Ectodermal cell (in vitro differentiated cells): ENCODE measurements at regions not wholly inside any gene's neighbourhood (a gene's known extent, or its start where the extent isn't known, plus 50 kb on each side); places are given as distances from the start of the nearest gene placed in this dataset.

Experiments
- H3K27ac ChIP-seq: 2 replicates; pipeline ENCODE4 v1.7.0; 2013; ENCODE audit warnings: mild to moderate bottlenecking, low read depth, low read length; ENCODE audit not compliant: insufficient read depth, poor library complexity, severe bottlenecking
- H3K27me3 ChIP-seq: 2 replicates; pipeline ENCODE4 v1.7.0; 2013; ENCODE audit warnings: mild to moderate bottlenecking, low read length; ENCODE audit not compliant: insufficient read depth, control insufficient read depth, poor library complexity, severe bottlenecking
- H3K36me3 ChIP-seq: one replicate; pipeline ENCODE4 v1.7.0; 2013; ENCODE audit warnings: low read length; ENCODE audit not compliant: control insufficient read depth, insufficient read depth
- H3K4me1 ChIP-seq: one replicate; pipeline ENCODE4 v1.7.0; 2013; ENCODE audit warnings: low read length; ENCODE audit not compliant: control insufficient read depth, insufficient read depth
- H3K4me3 ChIP-seq: 2 replicates; pipeline ENCODE4 v1.7.0; 2013; ENCODE audit warnings: low read depth, low read length, control low read depth; ENCODE audit not compliant: insufficient read depth
- H3K9me3 ChIP-seq: 2 replicates; pipeline ENCODE4 v1.7.0; 2013; ENCODE audit warnings: mild to moderate bottlenecking, low read length, moderate library complexity; ENCODE audit not compliant: control insufficient read depth
- WGBS, 2 experiments: methylation state at CpG; one replicate each; pipeline ENCODE4 v1.1.7; 2013; ENCODE audit warnings: missing lambda C conversion rate in 2 of 2; 5-methylcytosine and 5-hydroxymethylcytosine counted together

DNA sequence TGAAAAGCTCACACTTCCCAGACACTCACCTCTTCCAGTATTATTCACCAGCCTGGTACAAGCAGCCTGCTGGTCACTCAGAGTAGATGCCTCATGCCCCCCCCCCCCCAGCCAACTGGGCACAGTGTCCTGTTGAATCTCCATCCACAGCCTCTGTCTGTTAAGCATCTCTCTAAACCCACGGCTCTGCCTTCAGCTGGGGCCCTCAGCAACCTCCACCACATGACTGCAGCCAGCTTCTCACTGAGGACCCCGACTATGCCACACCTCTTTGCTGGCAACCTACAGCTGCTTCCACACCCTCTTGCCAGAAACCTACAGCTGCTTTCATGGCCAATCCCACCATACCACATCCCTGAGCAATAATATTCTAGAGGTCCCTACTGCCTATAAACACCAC lies 113.1 kb downstream of the RHOU start:
- Histone ChIP-seq H3K4me1 (no peaks in the 10 kb centered on the region), H3K4me3 (no peak overlapping the region), H3K27ac (no peak overlapping the region), H3K36me3 (no peaks in the 10 kb centered on the region), H3K27me3 (no peaks in the 10 kb centered on the region), H3K9me3 (no peaks in the 10 kb centered on the region)
- WGBS, 2 experiments = 79 to 80% methylated on average over 2 of the region's 2 CpGs

DNA sequence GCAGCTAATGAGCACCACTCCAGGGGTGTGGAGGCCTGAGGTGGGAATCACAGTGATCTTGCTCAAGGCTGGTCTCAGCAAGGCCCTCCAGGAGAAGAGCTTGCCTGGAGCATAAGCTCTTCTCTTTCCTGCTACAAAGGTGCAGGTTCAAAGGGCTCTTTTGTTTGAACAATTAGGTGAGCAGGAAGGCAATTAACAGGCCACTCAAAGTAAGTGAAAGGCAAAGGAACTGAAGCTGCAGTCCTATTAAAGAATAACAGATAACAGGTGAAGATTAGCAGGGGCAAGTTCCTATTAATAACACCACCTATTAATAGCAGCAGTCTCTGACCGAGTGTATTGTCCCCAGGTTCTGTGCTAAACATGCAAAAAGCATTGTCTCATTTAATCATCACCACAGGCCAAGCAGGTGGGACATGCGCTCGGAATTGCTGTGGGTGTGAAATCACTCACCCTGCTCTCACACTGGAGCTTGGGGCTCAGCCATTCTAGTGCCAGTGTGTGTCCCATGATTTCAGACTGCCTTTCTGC lies 113.8 kb downstream of the RHOU start:
- Histone ChIP-seq H3K27me3 (no peaks in the 10 kb centered on the region), H3K4me3 (no peak overlapping the region), H3K9me3 (no peaks in the 10 kb centered on the region), H3K4me1 (no peaks in the 10 kb centered on the region), H3K27ac (no peak overlapping the region), H3K36me3 (no peaks in the 10 kb centered on the region)
- WGBS, 2 experiments = 84 to 87% methylated on average over 3 of the region's 3 CpGs

DNA sequence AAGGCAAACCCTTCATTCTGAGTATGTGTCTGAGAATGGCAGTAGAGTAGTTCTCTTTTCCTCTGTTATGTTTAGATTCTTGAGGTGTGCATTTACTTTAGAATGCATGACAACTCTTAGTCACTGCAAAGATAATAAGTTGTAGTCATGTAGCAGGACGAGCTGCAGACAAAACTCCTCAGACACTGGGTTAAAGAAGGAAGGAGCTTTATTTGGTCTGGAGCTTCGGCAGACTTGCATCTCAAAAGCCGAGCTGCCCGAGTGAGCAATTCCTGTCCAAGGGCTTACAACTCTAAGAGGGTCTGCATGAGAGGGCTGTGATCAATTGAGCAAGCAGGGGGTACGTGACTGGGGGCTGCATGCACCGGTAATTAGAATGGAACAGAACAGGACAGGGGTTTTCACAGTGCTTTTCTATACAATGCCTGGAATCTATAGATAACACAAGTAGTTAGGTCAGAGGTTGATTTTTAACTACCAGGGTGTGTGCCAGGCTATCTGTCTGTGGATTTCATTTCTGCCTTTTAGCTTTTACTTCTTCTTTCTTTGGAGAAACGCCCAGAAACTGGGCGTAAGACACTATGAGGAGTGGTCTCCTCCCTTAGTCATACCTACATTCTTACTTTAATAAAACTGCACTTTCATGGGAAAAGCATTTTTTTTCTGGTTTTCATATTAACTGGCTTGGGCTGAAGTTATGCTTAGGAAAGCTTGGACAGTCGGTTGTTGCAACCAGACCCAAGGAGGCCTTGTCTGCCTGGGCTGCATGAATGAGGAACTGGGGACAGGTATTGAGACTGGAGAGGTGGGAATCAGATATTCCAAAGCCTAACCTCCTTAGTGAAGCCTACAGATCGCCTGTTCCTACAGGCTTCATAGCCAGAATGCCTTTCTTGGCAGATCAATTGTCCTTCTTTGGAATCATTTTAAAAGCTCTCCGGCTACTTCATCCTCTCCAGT lies 115.1 kb downstream of the RHOU start:
- Histone ChIP-seq H3K27ac (no peak overlapping the region), H3K27me3 (no peaks in the 10 kb centered on the region), H3K4me3 (no peak overlapping the region), H3K36me3 (no peaks in the 10 kb centered on the region), H3K9me3 (no peaks in the 10 kb centered on the region), H3K4me1 (no peaks in the 10 kb centered on the region)
- 92 to 95% methylated on average over 11 of the region's 11 CpGs for WGBS, 2 experiments

DNA sequence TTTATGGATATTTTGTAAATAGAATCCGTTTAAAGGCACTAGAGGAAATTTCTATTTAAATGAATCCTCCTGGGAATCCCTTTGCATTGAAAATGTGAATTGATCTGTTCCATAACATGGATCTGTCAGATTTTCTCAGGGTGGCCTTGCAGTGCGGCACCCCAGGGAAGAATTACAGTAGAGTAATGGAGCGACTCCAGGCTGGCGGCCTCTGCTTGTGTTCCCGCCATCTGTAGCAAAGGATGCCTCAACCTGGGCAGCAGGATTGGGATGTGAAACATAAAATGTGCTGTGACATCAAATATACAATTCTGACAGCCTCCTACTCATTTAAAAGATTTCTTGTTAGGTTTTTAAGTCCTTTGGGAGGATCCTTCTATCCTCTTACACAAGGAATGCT lies 115.9 kb downstream of the RHOU start:
- no peaks in the 10 kb centered on the region for H3K9me3 ChIP-seq
- H3K27me3 ChIP-seq = no peaks in the 10 kb centered on the region
- H3K4me1 ChIP-seq = no peaks in the 10 kb centered on the region
- H3K4me3 ChIP-seq = no peak overlapping the region
- 94 to 96% methylated on average over 5 of the region's 5 CpGs for WGBS, 2 experiments
- no peaks in the 10 kb centered on the region for H3K36me3 ChIP-seq
- no peak overlapping the region for H3K27ac ChIP-seq

DNA sequence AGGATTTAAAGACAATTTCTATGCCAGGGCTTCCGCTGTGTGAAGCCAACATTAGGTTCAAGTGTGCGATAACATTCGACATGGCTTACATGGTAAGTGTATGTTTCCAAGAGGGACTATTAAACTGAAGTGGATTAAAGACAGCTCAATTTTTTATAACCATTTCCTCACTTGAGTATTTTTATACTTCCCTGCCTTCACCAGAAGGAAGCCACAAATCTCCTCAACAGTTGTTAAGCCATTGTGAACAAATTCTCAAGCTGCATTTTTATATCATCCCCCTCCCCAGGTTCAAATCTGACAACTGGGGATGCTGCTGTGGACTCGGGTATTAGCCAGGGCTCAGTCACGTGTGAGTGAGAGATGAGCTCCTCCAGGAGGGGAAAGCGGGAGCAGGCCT lies 116.3 kb downstream of the RHOU start:
- no peaks in the 10 kb centered on the region for H3K9me3 ChIP-seq
- 95 to 97% methylated on average over 3 to 6 of the region's 6 CpGs for WGBS, 2 experiments
- no peak overlapping the region for H3K27ac ChIP-seq
- H3K4me3 ChIP-seq = no peak overlapping the region
- no peaks in the 10 kb centered on the region for H3K27me3 ChIP-seq
- no peaks in the 10 kb centered on the region for H3K4me1 ChIP-seq
- no peaks in the 10 kb centered on the region for H3K36me3 ChIP-seq

DNA sequence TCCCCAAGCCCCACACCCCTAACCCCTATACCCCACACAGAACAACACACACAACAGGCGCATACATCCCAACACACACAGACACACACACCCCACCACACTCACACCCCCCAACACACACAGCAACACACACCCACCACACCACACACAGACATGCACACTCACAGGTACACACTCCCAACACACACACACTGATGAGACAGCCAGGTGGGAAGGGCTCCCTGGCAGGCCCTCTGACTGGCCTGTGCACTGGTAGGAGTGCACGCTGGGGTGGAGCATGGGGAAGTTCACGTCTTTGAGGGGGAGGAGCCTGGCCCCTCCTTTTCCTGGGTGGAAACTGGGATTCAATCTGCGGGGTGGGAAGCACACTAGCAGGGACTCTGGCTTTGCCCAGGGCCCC lies 116.7 kb downstream of the RHOU start:
- no peaks in the 10 kb centered on the region for H3K36me3 ChIP-seq
- no peak overlapping the region for H3K27ac ChIP-seq
- H3K9me3 ChIP-seq = no peaks in the 10 kb centered on the region
- 83 to 86% methylated on average over 4 of the region's 4 CpGs for WGBS, 2 experiments
- no peaks in the 10 kb centered on the region for H3K4me1 ChIP-seq
- H3K4me3 ChIP-seq = no peak overlapping the region
- H3K27me3 ChIP-seq = no peaks in the 10 kb centered on the region

DNA sequence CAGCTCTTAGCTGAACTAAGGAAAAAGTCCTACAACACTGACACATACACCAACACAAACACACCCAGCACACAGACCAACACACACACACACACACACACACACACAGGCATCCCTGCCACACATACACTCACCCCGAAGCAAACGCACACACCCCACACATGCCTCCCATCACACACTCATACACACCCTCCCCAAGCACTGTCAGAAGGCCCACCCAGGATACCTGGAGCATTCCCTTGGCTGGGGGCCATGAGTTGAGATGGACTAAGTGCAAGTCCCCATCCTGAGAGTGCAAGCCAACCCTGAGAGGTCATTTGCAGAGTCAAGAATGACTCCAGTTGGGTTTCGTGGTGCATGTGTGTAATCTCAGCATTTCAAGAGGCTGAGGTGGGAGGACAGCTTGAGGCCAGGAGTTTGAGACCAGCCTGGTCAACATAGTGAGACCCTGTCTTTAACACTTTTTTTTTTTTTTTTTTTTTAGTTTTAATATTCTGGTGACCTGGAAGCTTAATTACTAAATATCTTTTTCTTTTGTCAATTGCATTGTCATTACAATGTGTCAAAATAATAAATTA lies 117.3 kb downstream of the RHOU start:
- Histone ChIP-seq H3K9me3 (no peaks in the 10 kb centered on the region), H3K27ac (no peak overlapping the region), H3K27me3 (no peaks in the 10 kb centered on the region), H3K4me1 (no peaks in the 10 kb centered on the region), H3K36me3 (no peaks in the 10 kb centered on the region), H3K4me3 (no peak overlapping the region)
- WGBS, 2 experiments = 92 to 96% methylated on average over 3 of the region's 3 CpGs

DNA sequence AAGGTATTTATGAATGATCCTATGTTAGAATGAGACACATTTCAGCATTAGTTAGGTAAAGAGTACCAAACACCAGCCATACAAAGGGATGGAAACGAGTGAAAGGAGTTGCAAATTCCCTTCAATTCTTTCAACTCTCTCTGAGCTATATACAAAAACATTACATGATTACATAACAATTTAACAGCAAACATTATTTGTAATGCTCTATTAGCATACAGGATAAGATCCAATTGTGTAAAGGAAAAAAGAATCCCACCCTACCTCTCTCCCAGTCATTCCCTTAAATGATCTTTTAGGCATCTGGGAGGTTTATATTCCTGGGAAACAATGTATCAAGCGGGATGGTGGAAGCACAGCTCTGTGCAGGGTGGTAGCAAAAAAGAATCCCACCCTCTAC lies 117.9 kb downstream of the RHOU start:
- Histone ChIP-seq H3K4me1 (no peaks in the 10 kb centered on the region), H3K9me3 (no peaks in the 10 kb centered on the region), H3K36me3 (no peaks in the 10 kb centered on the region), H3K27me3 (no peaks in the 10 kb centered on the region), H3K27ac (no peak overlapping the region), H3K4me3 (no peak overlapping the region)
- WGBS, 2 experiments = 36 to 68% methylated on average over 1 to 2 of the region's 2 CpGs

DNA sequence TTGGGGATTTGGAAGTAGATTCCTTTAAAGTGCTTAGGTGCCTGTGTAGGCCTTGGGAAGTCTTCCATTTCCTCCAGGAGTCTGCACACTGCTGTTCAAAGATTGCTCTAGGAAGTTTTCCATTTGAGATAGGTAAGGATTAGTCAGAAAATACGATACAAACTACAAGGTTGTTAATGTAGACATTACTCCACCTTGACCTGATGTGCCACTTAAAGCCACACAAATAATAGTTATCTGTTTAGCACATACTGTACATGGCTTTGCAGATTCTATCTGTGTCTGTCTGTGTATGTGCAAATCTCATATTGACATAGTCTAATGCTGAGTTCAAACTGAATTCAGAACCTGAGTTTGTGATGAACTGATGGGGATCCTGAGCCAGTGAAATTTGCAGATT lies 118.4 kb downstream of the RHOU start:
- Histone ChIP-seq H3K36me3 (no peaks in the 10 kb centered on the region), H3K27me3 (no peaks in the 10 kb centered on the region), H3K9me3 (no peaks in the 10 kb centered on the region), H3K4me3 (no peak overlapping the region), H3K4me1 (no peaks in the 10 kb centered on the region), H3K27ac (no peak overlapping the region)
- 77 to 83% methylated on average over 1 of the region's 1 CpG for WGBS, 2 experiments

DNA sequence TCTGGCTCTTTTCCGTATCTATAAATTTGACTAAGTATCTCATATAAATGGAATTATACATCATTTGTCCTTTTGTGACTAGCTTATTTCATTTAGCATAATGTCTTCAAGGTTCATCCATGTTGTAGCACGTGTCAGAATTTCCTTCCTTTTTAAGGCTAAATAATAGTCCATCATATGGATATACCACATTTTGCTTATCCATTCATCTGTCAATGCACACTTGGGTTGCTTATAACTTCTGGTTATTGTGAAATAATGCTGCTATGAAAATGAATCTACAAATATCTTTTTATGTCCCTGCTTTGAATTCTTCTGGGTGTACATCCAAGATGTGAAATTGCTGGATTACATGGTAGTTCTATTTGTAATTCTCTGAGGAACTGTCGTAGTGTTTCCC lies 119.6 kb downstream of the RHOU start:
- no peak overlapping the region for H3K27ac ChIP-seq
- 93 to 98% methylated on average over 2 to 3 of the region's 3 CpGs for WGBS, 2 experiments
- H3K27me3 ChIP-seq = no peaks in the 10 kb centered on the region

More for the DNA sequence above, 119.6 kb downstream of the RHOU start:
- Histone ChIP-seq H3K9me3 (no peaks in the 10 kb centered on the region), H3K4me3 (no peak overlapping the region), H3K4me1 (no peaks in the 10 kb centered on the region), H3K36me3 (no peaks in the 10 kb centered on the region)
